A549 (cell line): ENCODE measurements at regions not wholly inside any gene's neighbourhood (a gene's known extent, or its start where the extent isn't known, plus 50 kb on each side); places are given as distances from the start of the nearest gene placed in this dataset.

Experiments
- ATAC-seq, 2 experiments: fragments of 200-7000 bp in 1 of 2; fragments of >200 bp in 1 of 2; cut with Nextera tagmentation in 1 of 2; cut with Tn5 transposase in 1 of 2; 3 replicates each; pipeline versions ENCODE4 v1.8.0 to v1.9.1; 2018 to 2020; ENCODE audit warnings: mild to moderate bottlenecking in 1 of 2, moderate library complexity in 1 of 2
- CTCF ChIA-PET: fragments of 300-600 bp; sonication (Branson Sonifier 250); formaldehyde crosslinking; extraction: SDS; loops from one replicate; lab custom pipeline; 2021; ENCODE audit warnings: antibody characterized with exemption, inconsistent platforms; lab: Yijun Ruan, JAX
- POLR2A ChIA-PET: fragments of 350-600 bp; formaldehyde crosslinking; extraction: SDS; loops from one replicate; lab custom pipeline; 2021; ENCODE audit warnings: antibody characterized with exemption, inconsistent platforms; lab: Yijun Ruan, JAX
- DNase-seq, 2 experiments: peaks; one replicate each; pipeline versions ENCODE4 v3.0.0 to v3.0.0-alpha.2; 2011 to 2016; ENCODE audit warnings: low read depth in 1 of 2, low spot score in 1 of 2
- FAIRE-seq: peaks from 2 replicates; lab custom pipeline; 2011; peaks lifted over from hg19 to GRCh38; lab: Jason Lieb, UNC
- H3K27ac ChIP-seq, 2 experiments: fragments of >200 bp; sonication (Bioruptor Twin); formaldehyde crosslinking; 3 replicates each; pipeline ENCODE4 v1.5.1; 2016 to 2017
- H3K4me1 ChIP-seq: fragments of >200 bp; sonication (Bioruptor Twin); formaldehyde crosslinking; 3 replicates; pipeline ENCODE4 v1.6.1; 2016
- H3K4me2 ChIP-seq: fragments of >200 bp; sonication (Bioruptor Twin); formaldehyde crosslinking; 3 replicates; pipeline ENCODE4 v1.6.1; 2016
- H3K4me3 ChIP-seq: fragments of >200 bp; sonication (Bioruptor Twin); formaldehyde crosslinking; 3 replicates; pipeline ENCODE4 v1.5.1; 2016
- H3K9me3 ChIP-seq: fragments of >200 bp; sonication (Bioruptor Twin); formaldehyde crosslinking; 3 replicates; pipeline ENCODE4 v1.6.1; 2016
- CBX8 ChIP-seq: fragments of 200-600 bp; sonication (generic); IDR thresholded peaks from 2 replicates; pipeline ENCODE4 v1.6.1; 2016
- CHD4 ChIP-seq: fragments of 200-600 bp; sonication (generic); IDR thresholded peaks from 2 replicates; pipeline ENCODE4 v1.6.1; 2016; ENCODE audit warnings: antibody characterized with exemption, mild to moderate bottlenecking, borderline replicate concordance
- FOXS1 ChIP-seq: fragments of 250-450 bp; sonication (Bioruptor Pico); IDR thresholded peaks from 2 replicates; pipeline ENCODE4 v1.5.0; 2020; ENCODE audit warnings: mild to moderate bottlenecking, moderate library complexity
- GATA3 ChIP-seq: IDR thresholded peaks from 2 replicates; pipeline ENCODE4 v1.6.1; 2012; ENCODE audit warnings: borderline replicate concordance
- HOXA7 ChIP-seq: fragments of 250-450 bp; sonication (Bioruptor Pico); IDR thresholded peaks from 2 replicates; pipeline ENCODE4 v1.5.0; 2020; ENCODE audit warnings: mild to moderate bottlenecking, moderate library complexity
- JUN ChIP-seq, 2 experiments: fragments of >200 bp; sonication (Bioruptor Twin); formaldehyde crosslinking; IDR thresholded peaks; 2 replicates in 1 of 2; 3 replicates in 1 of 2; pipeline ENCODE4 v1.6.1; 2016 to 2017
- JUNB ChIP-seq: fragments of >200 bp; sonication (Bioruptor Twin); formaldehyde crosslinking; IDR thresholded peaks from 2 replicates; pipeline ENCODE4 v1.6.1; 2016
- NPAS2 ChIP-seq: fragments of 250-450 bp; sonication (Bioruptor Pico); IDR thresholded peaks from 2 replicates; pipeline ENCODE4 v1.8.0; 2022; ENCODE audit warnings: mild to moderate bottlenecking, moderate library complexity, borderline replicate concordance
- NR3C1 ChIP-seq: fragments of >200 bp; sonication (Bioruptor Twin); formaldehyde crosslinking; IDR thresholded peaks from 3 replicates; pipeline ENCODE4 v1.6.1; 2017
- PHF8 ChIP-seq: fragments of 200-600 bp; sonication (generic); IDR thresholded peaks from 2 replicates; pipeline ENCODE4 v1.6.1; 2016; ENCODE audit warnings: low read depth, mild to moderate bottlenecking, antibody characterized with exemption, moderate library complexity, borderline replicate concordance
- POLR2A ChIP-seq: IDR thresholded peaks from 2 replicates; pipeline ENCODE4 v1.6.1; 2012; ENCODE audit warnings: mild to moderate bottlenecking, low read length
- RARB ChIP-seq: fragments of 250-450 bp; sonication (Bioruptor Pico); IDR thresholded peaks from 2 replicates; pipeline ENCODE4 v1.8.0; 2021; ENCODE audit warnings: mild to moderate bottlenecking, moderate library complexity
- RCOR1 ChIP-seq: fragments of 150-350 bp; IDR thresholded peaks from 2 replicates; pipeline ENCODE4 v1.6.1; 2014; ENCODE audit warnings: antibody characterized with exemption, low read length, low read depth
- RFX5 ChIP-seq: fragments of 450-650 bp; IDR thresholded peaks from 2 replicates; pipeline ENCODE4 v1.7.1; 2014; ENCODE audit warnings: antibody characterized with exemption, mild to moderate bottlenecking, moderate library complexity
- RNF2 ChIP-seq: fragments of 200-600 bp; sonication (generic); IDR thresholded peaks from 2 replicates; pipeline ENCODE4 v1.6.1; 2016; ENCODE audit warnings: low read depth, mild to moderate bottlenecking, antibody characterized with exemption, moderate library complexity, borderline replicate concordance
- TFCP2L1 ChIP-seq: fragments of 250-450 bp; sonication (Bioruptor Pico); IDR thresholded peaks from 2 replicates; pipeline ENCODE4 v1.5.0; 2021; ENCODE audit warnings: mild to moderate bottlenecking
- ZC3H11A ChIP-seq: fragments of 450-650 bp; IDR thresholded peaks from 2 replicates; pipeline ENCODE4 v1.6.1; 2014; ENCODE audit warnings: antibody characterized with exemption, mild to moderate bottlenecking
- ZFP36 ChIP-seq: fragments of 450-650 bp; IDR thresholded peaks from 2 replicates; pipeline ENCODE4 v1.6.1; 2014; ENCODE audit warnings: borderline replicate concordance; ENCODE audit not compliant: partially characterized antibody
- ZNF302 ChIP-seq: fragments of 250-450 bp; sonication (Bioruptor Pico); IDR thresholded peaks from 2 replicates; pipeline ENCODE4 v1.9.0; 2021; ENCODE audit warnings: inconsistent platforms, mild to moderate bottlenecking, moderate library complexity
- WGBS: methylation state at CpG from one replicate; pipeline ENCODE4 v1.1.6; 2017; ENCODE audit errors: missing lambda C conversion rate; 5-methylcytosine and 5-hydroxymethylcytosine counted together
- TF ChIP-seq, protein P1 (sequence below): IDR thresholded peaks from 2 replicates; pipeline ENCODE4 v1.6.1; 2012; ENCODE audit warnings: low read depth, borderline replicate concordance
- TF ChIP-seq, protein P2 (sequence below): fragments of >200 bp; sonication (Bioruptor Twin); formaldehyde crosslinking; IDR thresholded peaks from 2 replicates; pipeline ENCODE4 v1.6.1; 2016
- TF ChIP-seq, protein P3 (sequence below): fragments of 250-450 bp; sonication (Bioruptor Pico); IDR thresholded peaks from 2 replicates; pipeline ENCODE4 v1.5.0; 2021; ENCODE audit warnings: mild to moderate bottlenecking, moderate library complexity, borderline replicate concordance
- TF ChIP-seq, protein P4 (sequence below): fragments of >200 bp; sonication (Bioruptor Twin); formaldehyde crosslinking; IDR thresholded peaks from 3 replicates; pipeline ENCODE4 v1.5.1; 2016
- TF ChIP-seq, protein P5 (sequence below): fragments of 250-450 bp; sonication (Bioruptor Pico); IDR thresholded peaks from 2 replicates; pipeline ENCODE4 v1.5.0; 2020; ENCODE audit warnings: low read depth, mild to moderate bottlenecking, moderate library complexity

DNA sequence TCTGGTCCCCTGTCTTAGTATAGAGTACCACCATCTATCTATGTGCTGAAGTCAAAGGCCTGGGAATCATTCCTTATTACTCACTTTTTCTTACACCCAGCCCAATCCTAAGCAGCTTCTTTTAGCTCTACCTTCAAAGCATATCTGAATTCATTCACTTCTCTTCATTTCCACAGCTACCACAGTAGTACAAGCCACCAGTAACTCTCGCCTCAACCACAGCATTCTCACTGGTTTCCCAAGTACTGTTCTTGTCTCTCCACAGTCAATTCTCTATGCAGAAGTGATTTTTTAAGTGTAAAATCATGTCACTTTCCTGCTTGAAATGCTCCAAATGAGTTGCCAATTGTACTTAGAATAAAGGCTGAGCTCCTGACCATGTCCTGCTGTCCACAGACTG, 401.7 kb downstream of the OXSM start:
- DNase-seq = no peak
- Histone ChIP-seq H3K27ac (no peak overlapping the region), H3K9me3 (no peaks in the 10 kb centered on the region), H3K4me2 (no peak overlapping the region), H3K4me1 (no peaks in the 10 kb centered on the region), H3K4me3 (no peak overlapping the region)
- FAIRE-seq = no peak
- no peak for ATAC-seq
- CTCF ChIA-PET = no interaction called here
- POLR2A ChIA-PET = no interaction called here
- 4% methylated on average over 1 of the region's 1 CpG for WGBS
- TF ChIP-seq CBX8 (no peak), RARB (CRISPR knock-in tag) (no peak), GATA3 (no peak), NPAS2 (CRISPR knock-in tag) (no peak), RCOR1 (no peak), NR3C1 (no peak), JUN (IDR thresholded peaks at IDR 0.05) (no peak), POLR2A (no peak), CHD4 (no peak), PHF8 (no peak), ZNF302 (CRISPR knock-in tag) (no peak), ZFP36 (no peak), JUNB (no peak)
- TF ChIP-seq, protein P1, sequence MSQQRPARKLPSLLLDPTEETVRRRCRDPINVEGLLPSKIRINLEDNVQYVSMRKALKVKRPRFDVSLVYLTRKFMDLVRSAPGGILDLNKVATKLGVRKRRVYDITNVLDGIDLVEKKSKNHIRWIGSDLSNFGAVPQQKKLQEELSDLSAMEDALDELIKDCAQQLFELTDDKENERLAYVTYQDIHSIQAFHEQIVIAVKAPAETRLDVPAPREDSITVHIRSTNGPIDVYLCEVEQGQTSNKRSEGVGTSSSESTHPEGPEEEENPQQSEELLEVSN = no peak
- TF ChIP-seq, protein P2, sequence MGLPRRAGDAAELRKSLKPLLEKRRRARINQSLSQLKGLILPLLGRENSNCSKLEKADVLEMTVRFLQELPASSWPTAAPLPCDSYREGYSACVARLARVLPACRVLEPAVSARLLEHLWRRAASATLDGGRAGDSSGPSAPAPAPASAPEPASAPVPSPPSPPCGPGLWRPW = no peak
- TF ChIP-seq, protein P3, sequence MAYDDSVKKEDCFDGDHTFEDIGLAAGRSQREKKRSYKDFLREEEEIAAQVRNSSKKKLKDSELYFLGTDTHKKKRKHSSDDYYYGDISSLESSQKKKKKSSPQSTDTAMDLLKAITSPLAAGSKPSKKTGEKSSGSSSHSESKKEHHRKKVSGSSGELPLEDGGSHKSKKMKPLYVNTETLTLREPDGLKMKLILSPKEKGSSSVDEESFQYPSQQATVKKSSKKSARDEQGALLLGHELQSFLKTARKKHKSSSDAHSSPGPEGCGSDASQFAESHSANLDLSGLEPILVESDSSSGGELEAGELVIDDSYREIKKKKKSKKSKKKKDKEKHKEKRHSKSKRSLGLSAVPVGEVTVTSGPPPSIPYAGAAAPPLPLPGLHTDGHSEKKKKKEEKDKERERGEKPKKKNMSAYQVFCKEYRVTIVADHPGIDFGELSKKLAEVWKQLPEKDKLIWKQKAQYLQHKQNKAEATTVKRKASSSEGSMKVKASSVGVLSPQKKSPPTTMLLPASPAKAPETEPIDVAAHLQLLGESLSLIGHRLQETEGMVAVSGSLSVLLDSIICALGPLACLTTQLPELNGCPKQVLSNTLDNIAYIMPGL (CRISPR knock-in tag) = no peak
- TF ChIP-seq, protein P4, sequence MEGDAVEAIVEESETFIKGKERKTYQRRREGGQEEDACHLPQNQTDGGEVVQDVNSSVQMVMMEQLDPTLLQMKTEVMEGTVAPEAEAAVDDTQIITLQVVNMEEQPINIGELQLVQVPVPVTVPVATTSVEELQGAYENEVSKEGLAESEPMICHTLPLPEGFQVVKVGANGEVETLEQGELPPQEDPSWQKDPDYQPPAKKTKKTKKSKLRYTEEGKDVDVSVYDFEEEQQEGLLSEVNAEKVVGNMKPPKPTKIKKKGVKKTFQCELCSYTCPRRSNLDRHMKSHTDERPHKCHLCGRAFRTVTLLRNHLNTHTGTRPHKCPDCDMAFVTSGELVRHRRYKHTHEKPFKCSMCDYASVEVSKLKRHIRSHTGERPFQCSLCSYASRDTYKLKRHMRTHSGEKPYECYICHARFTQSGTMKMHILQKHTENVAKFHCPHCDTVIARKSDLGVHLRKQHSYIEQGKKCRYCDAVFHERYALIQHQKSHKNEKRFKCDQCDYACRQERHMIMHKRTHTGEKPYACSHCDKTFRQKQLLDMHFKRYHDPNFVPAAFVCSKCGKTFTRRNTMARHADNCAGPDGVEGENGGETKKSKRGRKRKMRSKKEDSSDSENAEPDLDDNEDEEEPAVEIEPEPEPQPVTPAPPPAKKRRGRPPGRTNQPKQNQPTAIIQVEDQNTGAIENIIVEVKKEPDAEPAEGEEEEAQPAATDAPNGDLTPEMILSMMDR = no peak

DNA sequence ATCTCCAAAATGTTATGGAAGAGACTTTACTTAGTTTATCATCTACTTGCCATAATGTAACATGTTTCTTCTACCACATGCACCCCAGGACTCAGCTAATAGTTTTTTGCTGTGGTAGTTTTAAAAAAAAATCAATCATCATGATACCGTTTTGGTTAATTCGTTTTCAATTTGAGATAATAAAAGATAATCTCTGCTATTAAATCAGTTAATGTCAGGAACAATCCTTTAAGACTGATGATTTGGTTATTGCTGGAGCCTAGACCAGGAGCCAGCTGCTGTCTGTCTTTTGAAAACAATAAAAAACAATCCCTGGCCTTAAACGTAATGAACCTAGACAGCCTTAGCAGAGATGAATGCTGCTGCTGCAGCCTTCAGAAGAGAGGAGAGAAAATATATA, 403.7 kb downstream of the OXSM start:
- DNase-seq = no peak
- ChIA-PET CTCF (no interaction called here), POLR2A (no interaction called here)
- H3K27ac ChIP-seq = no peak overlapping the region
- 3% methylated on average over 3 of the region's 3 CpGs for WGBS
- no peak for TF ChIP-seq HOXA7 (CRISPR knock-in tag)
- no peak for TF ChIP-seq ZC3H11A
- no peak for TF ChIP-seq FOXS1
- TF ChIP-seq, protein P2 = no peak
- no peaks in the 10 kb centered on the region for H3K4me1 ChIP-seq
- no peaks in the 10 kb centered on the region for H3K9me3 ChIP-seq
- no peak overlapping the region for H3K4me2 ChIP-seq
- ATAC-seq = no peak
- H3K4me3 ChIP-seq = no peak overlapping the region
- no peak for FAIRE-seq

DNA sequence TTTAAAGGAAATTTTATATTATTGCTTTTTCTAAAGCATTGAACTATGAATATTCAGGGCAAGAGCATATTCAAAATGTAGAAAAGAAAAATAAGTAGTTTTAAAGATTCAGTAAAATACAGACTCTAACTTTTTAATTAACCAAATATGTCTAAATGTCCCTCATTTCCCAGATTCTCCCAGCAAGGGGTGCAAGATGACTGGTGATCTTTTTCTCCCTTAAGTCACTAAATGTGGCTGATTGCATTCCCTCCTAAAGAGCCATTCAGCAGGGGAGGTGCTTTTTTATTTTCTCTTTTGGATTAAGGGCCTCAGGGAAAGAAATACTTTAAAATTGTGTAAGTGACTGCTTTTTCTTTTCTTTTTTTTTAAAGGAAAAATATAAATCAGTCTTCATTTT, 406.9 kb downstream of the OXSM start:
- no peaks in the 10 kb centered on the region for H3K9me3 ChIP-seq
- CTCF ChIA-PET = no interaction called here
- no peaks in the 10 kb centered on the region for H3K4me1 ChIP-seq
- no peak for DNase-seq
- POLR2A ChIA-PET = no interaction called here
- no peak overlapping the region for H3K27ac ChIP-seq
- no peak for FAIRE-seq
- no peak for ATAC-seq
- H3K4me2 ChIP-seq = no peak overlapping the region
- H3K4me3 ChIP-seq = no peak overlapping the region
- TF ChIP-seq RNF2 = no peak
- no peak for TF ChIP-seq RFX5
- no peak for TF ChIP-seq TFCP2L1 (CRISPR knock-in tag)
- TF ChIP-seq, protein P5, sequence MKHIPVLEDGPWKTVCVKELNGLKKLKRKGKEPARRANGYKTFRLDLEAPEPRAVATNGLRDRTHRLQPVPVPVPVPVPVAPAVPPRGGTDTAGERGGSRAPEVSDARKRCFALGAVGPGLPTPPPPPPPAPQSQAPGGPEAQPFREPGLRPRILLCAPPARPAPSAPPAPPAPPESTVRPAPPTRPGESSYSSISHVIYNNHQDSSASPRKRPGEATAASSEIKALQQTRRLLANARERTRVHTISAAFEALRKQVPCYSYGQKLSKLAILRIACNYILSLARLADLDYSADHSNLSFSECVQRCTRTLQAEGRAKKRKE (CRISPR knock-in tag) = no peak
- TF ChIP-seq FOXS1 = no peak
- TF ChIP-seq, protein P4 = no peak
